OCI-LY7 (cell line): ENCODE measurements at regions not wholly inside any gene's neighbourhood (a gene's known extent, or its start where the extent isn't known, plus 50 kb on each side); places are given as distances from the start of the nearest gene placed in this dataset.
"Not testable (repeated sequence)": the region's sequence is repeated elsewhere in the genome, so short reads cannot be mapped to it uniquely, and the experiment has no call there.

Experiments used
- BruUV-seq: library from RNA; stranded (reverse); fragments of 400-500 nt; replicated peaks from 2 replicates; lab custom pipeline; 2021; lab: Mats Ljungman, UMichigan
- CTCF ChIA-PET: fragments of 300-600 bp; sonication (Branson Sonifier 250); formaldehyde crosslinking; loops from one replicate; lab custom pipeline; 2022; ENCODE audit warnings: antibody characterized with exemption; ENCODE audit not compliant: unreplicated experiment; lab: Charles Lee
- POLR2A ChIA-PET: fragments of 300-600 bp; sonication (Branson Sonifier 250); formaldehyde crosslinking; loops from one replicate; lab custom pipeline; 2022; ENCODE audit warnings: antibody characterized with exemption; lab: Charles Lee
- DNase-seq: peaks from one replicate; pipeline ENCODE4 v3.0.0-alpha.2; 2015; ENCODE audit warnings: low spot score
- H2AFZ ChIP-seq: fragments of 200-600 bp; sonication (generic), shearing (Covaris generic); 2 replicates; pipeline ENCODE4 v1.6.1; 2014; ENCODE audit warnings: mild to moderate bottlenecking, antibody characterized with exemption, low read length, moderate library complexity
- H3K27ac ChIP-seq: fragments of 200-600 bp; sonication (generic); 2 replicates; pipeline ENCODE4 v1.5.1; 2014; ENCODE audit warnings: mixed run types, low read depth, mild to moderate bottlenecking, moderate library complexity, low read length, inconsistent platforms; ENCODE audit not compliant: poor library complexity, severe bottlenecking
- H3K36me3 ChIP-seq: fragments of 200-600 bp; sonication (generic); 2 replicates; pipeline ENCODE4 v1.6.1; 2014; ENCODE audit warnings: mild to moderate bottlenecking, antibody characterized with exemption, low read length, moderate library complexity, mixed read lengths; ENCODE audit not compliant: insufficient read depth
- H3K4me1 ChIP-seq: fragments of 200-600 bp; sonication (generic); 2 replicates; pipeline ENCODE4 v1.5.1; 2014; ENCODE audit warnings: mild to moderate bottlenecking, low read length; ENCODE audit not compliant: insufficient read depth, poor library complexity, severe bottlenecking
- H3K4me2 ChIP-seq: fragments of 200-600 bp; sonication (generic); 2 replicates; pipeline ENCODE4 v1.6.1; 2014; ENCODE audit warnings: mild to moderate bottlenecking, low read length
- H3K4me3 ChIP-seq: fragments of 200-600 bp; sonication (generic); 2 replicates; pipeline ENCODE4 v1.5.1; 2014; ENCODE audit warnings: mild to moderate bottlenecking, low read depth, low read length; ENCODE audit not compliant: poor library complexity, severe bottlenecking
- H3K79me2 ChIP-seq: fragments of 200-600 bp; sonication (generic); 2 replicates; pipeline ENCODE4 v1.6.1; 2016; ENCODE audit warnings: low read depth, mild to moderate bottlenecking, low read length, moderate library complexity, mixed read lengths; ENCODE audit not compliant: insufficient read depth
- H3K9me2 ChIP-seq: fragments of 200-600 bp; sonication (generic); 2 replicates; pipeline ENCODE4 v1.6.1; 2016; ENCODE audit warnings: mild to moderate bottlenecking, low read length, mixed read lengths; ENCODE audit not compliant: insufficient read depth
- H3K9me3 ChIP-seq: fragments of 200-600 bp; sonication (generic); 2 replicates; pipeline ENCODE4 v1.6.1; 2014; ENCODE audit warnings: mild to moderate bottlenecking, mixed run types, low read length, mixed read lengths
- H4K20me1 ChIP-seq: fragments of 200-600 bp; sonication (generic); 2 replicates; pipeline ENCODE4 v1.6.1; 2014; ENCODE audit warnings: mild to moderate bottlenecking, antibody characterized with exemption, low read length, moderate library complexity, mixed read lengths; ENCODE audit not compliant: insufficient read depth
- CTCF ChIP-seq: fragments of 200-600 bp; sonication (generic); conservative IDR thresholded peaks from 2 replicates; pipeline ENCODE4 v1.5.1; 2014; ENCODE audit warnings: mild to moderate bottlenecking, antibody characterized with exemption, low read length, moderate library complexity, mixed read lengths
- EZH2phosphoT487 ChIP-seq: fragments of 200-600 bp; sonication (generic); IDR thresholded peaks from 2 replicates; pipeline ENCODE4 v1.6.1; 2018; ENCODE audit warnings: low read depth, borderline replicate concordance, mild to moderate bottlenecking, mixed run types, antibody characterized with exemption, low read length, moderate library complexity, mixed read lengths
- intact Hi-C: fragments of 100-400 bp; cut with micrococcal nuclease; formaldehyde crosslinking; loops from one replicate; pipeline ENCODE4 v1.10.0; 2022; ENCODE audit not compliant: unreplicated experiment

- H3K36me3 ChIP-seq, result no peaks in the 10 kb centered on the region
- no peak overlapping the region for H2AFZ ChIP-seq
- H3K4me2 ChIP-seq, result no peak overlapping the region
- no peaks in the 10 kb centered on the region for H3K9me2 ChIP-seq
- TF ChIP-seq EZH2phosphoT487 (no peak), CTCF (no peak)
- no peaks in the 10 kb centered on the region for H3K4me1 ChIP-seq
- DNase-seq, result no peak
- H3K9me3 ChIP-seq, result no peaks in the 10 kb centered on the region
- CTCF ChIA-PET, result no interaction called here
- no peaks in the 10 kb centered on the region for H4K20me1 ChIP-seq
- POLR2A ChIA-PET, result no interaction called here
- intact Hi-C loops, result no loop called here
- no peak overlapping the region for H3K27ac ChIP-seq
- H3K79me2 ChIP-seq, result no peaks in the 10 kb centered on the region
- no TSS peak for BruUV-seq
- H3K4me3 ChIP-seq, result no peak overlapping the region
Measured at GRCh38 chr3:96480881-96481280, 333.5 kb upstream of the EPHA6 start.

- POLR2A ChIA-PET, result interaction anchor here (0.6 kb wide), 1 partner anchor 401 kb away, joined by 3 read pairs; no protein-coding TSS in a partner anchor
- CTCF ChIA-PET, H3K4me2 ChIP-seq, H3K9me3 ChIP-seq, H3K27ac ChIP-seq, BruUV-seq, H2AFZ ChIP-seq, intact Hi-C loops, H3K9me2 ChIP-seq, H3K4me1 ChIP-seq, H3K79me2 ChIP-seq, H3K36me3 ChIP-seq, DNase-seq, H4K20me1 ChIP-seq, H3K4me3 ChIP-seq: not testable (repeated sequence)
Measured at GRCh38 chr3:96483191-96483590, 331.2 kb upstream of the EPHA6 start.

- Histone ChIP-seq H2AFZ (no peak overlapping the region), H3K27ac (no peak overlapping the region), H3K4me3 (no peak overlapping the region), H3K36me3 (no peaks in the 10 kb centered on the region), H3K4me2 (no peak overlapping the region), H3K9me3 (no peaks in the 10 kb centered on the region), H4K20me1 (no peaks in the 10 kb centered on the region), H3K9me2 (no peaks in the 10 kb centered on the region), H3K4me1 (no peaks in the 10 kb centered on the region), H3K79me2 (no peaks in the 10 kb centered on the region)
- TF ChIP-seq EZH2phosphoT487 (no peak), CTCF (no peak)
- DNase-seq, result no peak
- CTCF ChIA-PET, result no interaction called here
- POLR2A ChIA-PET, result interaction anchor here (0.6 to 0.7 kb wide), 2 partner anchors 23 to 402 kb away, joined by 3 to 5 read pairs; no protein-coding TSS in a partner anchor
- no TSS peak for BruUV-seq
- intact Hi-C loops, result no loop called here
Measured at GRCh38 chr3:96483781-96484180, 330.6 kb upstream of the EPHA6 start.
